Mesenchymal stem cell (in vitro differentiated cells and primary cell): ENCODE measurements at regions not wholly inside any gene's neighbourhood (a gene's known extent, or its start where the extent isn't known, plus 50 kb on each side); places are given as distances from the start of the nearest gene placed in this dataset.

Source experiments
- DNase-seq: peaks from one replicate; pipeline ENCODE4 v3.0.0-alpha.2; 2013
- H2AFZ ChIP-seq: one replicate; pipeline ENCODE4 v1.6.1; 2013; ENCODE audit warnings: low read depth, mild to moderate bottlenecking, control low read depth, inconsistent platforms, low read length, moderate library complexity
- H2AK5ac ChIP-seq: 2 replicates; pipeline ENCODE4 v1.6.1; 2013; ENCODE audit warnings: low read length, moderate library complexity, mild to moderate bottlenecking, inconsistent platforms; ENCODE audit not compliant: severe bottlenecking
- H2BK120ac ChIP-seq: one replicate; pipeline ENCODE4 v1.6.1; 2013; ENCODE audit warnings: low read depth, mild to moderate bottlenecking, inconsistent platforms, low read length, moderate library complexity
- H2BK12ac ChIP-seq, 2 experiments: one replicate each; pipeline ENCODE4 v1.6.1; 2013; ENCODE audit warnings: inconsistent platforms in 2 of 2, low read length in 2 of 2, mild to moderate bottlenecking in 2 of 2, moderate library complexity in 2 of 2, control low read depth in 1 of 2
- H2BK15ac ChIP-seq: one replicate; pipeline ENCODE4 v1.6.1; 2013; ENCODE audit warnings: mild to moderate bottlenecking, low read depth, inconsistent platforms; ENCODE audit not compliant: poor library complexity, severe bottlenecking
- H2BK5ac ChIP-seq: 2 replicates; pipeline ENCODE4 v1.6.1; 2013; ENCODE audit warnings: low read depth, mild to moderate bottlenecking, low read length, control low read depth, inconsistent platforms; ENCODE audit not compliant: poor library complexity, severe bottlenecking
- H3K14ac ChIP-seq, 2 experiments: one replicate each; pipeline ENCODE4 v1.6.1; 2013; ENCODE audit warnings: inconsistent platforms in 2 of 2, low read length in 2 of 2, control low read depth in 1 of 2, mild to moderate bottlenecking in 1 of 2, moderate library complexity in 1 of 2
- H3K18ac ChIP-seq, 2 experiments: one replicate each; pipeline ENCODE4 v1.6.1; 2013; ENCODE audit warnings: inconsistent platforms in 2 of 2, low read length in 2 of 2, control low read depth in 1 of 2, low read depth in 1 of 2, mild to moderate bottlenecking in 1 of 2
- H3K23ac ChIP-seq, 2 experiments: one replicate each; pipeline ENCODE4 v1.6.1; 2013; ENCODE audit warnings: inconsistent platforms in 2 of 2, low read length in 2 of 2, mild to moderate bottlenecking in 2 of 2, moderate library complexity in 2 of 2, control low read depth in 1 of 2
- H3K27ac ChIP-seq: 2 replicates; pipeline ENCODE4 v1.5.1; 2013; ENCODE audit warnings: mild to moderate bottlenecking, moderate library complexity, low read length, control low read depth, inconsistent platforms; ENCODE audit not compliant: poor library complexity, severe bottlenecking
- H3K27me3 ChIP-seq, 2 experiments: 2 replicates each; pipeline versions ENCODE4 v1.6.1 to v1.7.0; 2013; ENCODE audit warnings: low read length in 2 of 2, mild to moderate bottlenecking in 2 of 2, moderate library complexity in 2 of 2, control low read depth in 1 of 2, inconsistent platforms in 1 of 2; ENCODE audit not compliant: control insufficient read depth in 1 of 2, insufficient read depth in 1 of 2
- H3K36me3 ChIP-seq, 2 experiments: 2 replicates each; pipeline versions ENCODE4 v1.6.1 to v1.7.0; 2013; ENCODE audit warnings: low read length in 2 of 2, control low read depth in 1 of 2, inconsistent platforms in 1 of 2, low read depth in 1 of 2, mild to moderate bottlenecking in 1 of 2; ENCODE audit not compliant: insufficient read depth in 2 of 2, control insufficient read depth in 1 of 2
- H3K4ac ChIP-seq, 2 experiments: one replicate each; pipeline ENCODE4 v1.6.1; 2013; ENCODE audit warnings: inconsistent platforms in 2 of 2, low read length in 2 of 2, mild to moderate bottlenecking in 2 of 2, moderate library complexity in 2 of 2, control low read depth in 1 of 2, low read depth in 1 of 2
- H3K4me1 ChIP-seq: 2 replicates; pipeline ENCODE4 v1.6.1; 2013; ENCODE audit warnings: low read depth, low read length, control low read depth; ENCODE audit not compliant: control insufficient read depth, insufficient read depth
- H3K4me2 ChIP-seq: 2 replicates; pipeline ENCODE4 v1.6.1; 2013; ENCODE audit warnings: low read length, mild to moderate bottlenecking, inconsistent platforms; ENCODE audit not compliant: poor library complexity, severe bottlenecking
- H3K4me3 ChIP-seq, 2 experiments: 2 replicates each; pipeline versions ENCODE4 v1.5.1 to v1.7.0; 2013; ENCODE audit warnings: low read length in 2 of 2, mild to moderate bottlenecking in 2 of 2, control low read depth in 1 of 2, low read depth in 1 of 2; ENCODE audit not compliant: insufficient read depth in 1 of 2
- H3K79me1 ChIP-seq: replicated peaks from 2 replicates; pipeline ENCODE4 v1.6.1; 2013; ENCODE audit warnings: mild to moderate bottlenecking, control low read depth, low read length, inconsistent platforms; ENCODE audit not compliant: poor library complexity, severe bottlenecking
- H3K9ac ChIP-seq: 2 replicates; pipeline ENCODE4 v1.7.0; 2013; ENCODE audit warnings: mild to moderate bottlenecking, low read length, moderate library complexity
- H3K9me3 ChIP-seq: 2 replicates; pipeline ENCODE4 v1.7.0; 2013; ENCODE audit warnings: mild to moderate bottlenecking, low read length; ENCODE audit not compliant: control insufficient read depth
- H4K8ac ChIP-seq: one replicate; pipeline ENCODE4 v1.6.1; 2013; ENCODE audit warnings: inconsistent platforms, mild to moderate bottlenecking, low read length, moderate library complexity
- H4K91ac ChIP-seq: one replicate; pipeline ENCODE4 v1.6.1; 2013; ENCODE audit warnings: mild to moderate bottlenecking, low read length, inconsistent platforms
- WGBS: methylation state at CpG from one replicate; pipeline ENCODE4 v1.1.7; 2013; ENCODE audit warnings: mixed read lengths; 5-methylcytosine and 5-hydroxymethylcytosine counted together

DNA sequence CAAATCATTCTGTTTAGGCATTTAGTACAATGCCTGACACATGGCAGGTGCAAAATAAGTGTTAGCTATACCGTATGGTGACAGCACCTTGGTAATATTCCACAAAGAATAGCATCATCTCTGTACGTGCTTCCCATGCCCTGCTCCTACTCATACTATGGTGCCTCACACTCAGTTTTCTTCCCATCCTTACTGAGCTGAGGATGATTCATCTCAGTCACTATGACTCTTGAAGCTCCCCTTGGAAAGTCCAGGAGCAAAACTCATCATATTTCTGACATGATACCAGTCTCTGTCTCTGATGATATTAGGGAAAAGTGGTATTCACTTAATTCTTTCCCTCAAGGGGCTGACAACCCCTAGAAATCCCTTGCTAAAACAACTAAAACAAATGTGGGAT lies 423.3 kb downstream of the EFNA5 start:
- no peak overlapping the region for H2BK15ac ChIP-seq
- H2AK5ac ChIP-seq = no peak overlapping the region
- H2BK120ac ChIP-seq = no peak overlapping the region
- no peak overlapping the region for H3K9ac ChIP-seq
- no peaks in the 10 kb centered on the region for H3K36me3 ChIP-seq
- no peaks in the 10 kb centered on the region for H3K27me3 ChIP-seq
- no peak overlapping the region for H2AFZ ChIP-seq
- 90% methylated on average over 2 of the region's 2 CpGs for WGBS
- no peak overlapping the region for H3K23ac ChIP-seq
- no peaks in the 10 kb centered on the region for H3K9me3 ChIP-seq
- no peak overlapping the region for H2BK5ac ChIP-seq
- H3K18ac ChIP-seq = no peak overlapping the region
- no peak overlapping the region for H4K8ac ChIP-seq
- H2BK12ac ChIP-seq = no peak overlapping the region
- no peak overlapping the region for H3K4me2 ChIP-seq
- no peak overlapping the region for H3K4me3 ChIP-seq
- H3K4ac ChIP-seq = no peak overlapping the region
- H4K91ac ChIP-seq = no peak overlapping the region
- no peak overlapping the region for H3K14ac ChIP-seq
- no peaks in the 10 kb centered on the region for H3K4me1 ChIP-seq
- DNase-seq = no peak
- no peak overlapping the region for H3K27ac ChIP-seq
- H3K79me1 ChIP-seq = no peaks in the 10 kb centered on the region

DNA sequence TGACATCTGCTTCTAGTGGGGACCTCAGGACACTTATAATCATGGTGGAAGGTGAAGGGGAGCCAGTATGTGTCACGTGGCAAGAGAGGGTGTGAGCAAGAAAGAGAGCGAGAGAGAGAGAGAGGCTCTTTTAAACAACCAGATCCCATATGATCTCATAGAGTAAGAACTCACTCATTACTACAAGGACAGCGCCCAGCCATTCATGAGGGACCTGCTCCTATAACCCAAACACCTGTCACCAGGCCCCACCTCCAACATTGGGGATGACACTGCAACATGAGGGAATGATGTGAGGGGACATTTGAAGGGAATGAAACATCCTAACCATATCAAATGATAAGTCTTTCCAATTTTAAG lies 427.5 kb downstream of the EFNA5 start:
- no CpG with 5 or more reads among the region's 3 CpGs for WGBS
- Histone ChIP-seq H3K18ac (no peak overlapping the region), H3K4me1 (no peaks in the 10 kb centered on the region)

DNA sequence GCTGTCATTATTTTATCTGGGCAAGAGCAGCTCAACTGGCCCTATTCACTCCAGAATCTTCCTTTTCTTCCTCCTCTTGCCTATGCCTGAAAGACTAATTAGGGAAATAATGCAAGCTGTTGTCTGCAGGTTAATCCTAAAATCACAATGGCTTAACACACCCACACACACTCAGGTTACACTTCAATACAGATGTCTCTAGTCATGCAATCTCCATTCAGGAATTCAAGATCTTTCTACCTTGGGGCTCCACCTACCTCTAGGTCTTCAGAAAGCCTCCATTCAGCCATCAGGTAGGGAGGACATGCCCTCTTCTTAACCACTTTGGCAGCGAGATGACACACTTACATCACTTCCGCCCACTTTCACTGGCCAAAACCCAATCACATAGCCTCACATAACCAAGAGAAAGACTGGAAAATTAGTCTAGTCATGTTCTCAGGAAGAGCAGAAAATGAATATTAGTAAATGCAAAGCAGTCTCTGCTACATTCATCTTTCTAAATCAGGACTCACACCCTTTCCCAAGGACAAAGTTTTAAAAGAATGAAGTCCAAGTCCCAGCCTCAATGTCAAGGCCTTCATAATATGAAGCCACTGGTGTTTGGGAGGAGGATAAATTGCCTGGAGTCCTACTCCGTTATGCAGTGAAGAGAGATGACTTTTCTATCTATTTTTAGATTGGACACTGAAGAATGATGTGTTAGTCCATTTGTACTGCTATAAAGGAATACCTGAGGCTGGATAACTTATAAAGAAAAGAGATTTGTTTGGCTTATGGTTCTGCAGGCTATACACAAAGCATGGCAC lies 428.1 kb downstream of the EFNA5 start:
- Histone ChIP-seq H3K18ac (no peak overlapping the region), H3K4me2 (no peak overlapping the region)

More for the DNA sequence above, 427.5 kb downstream of the EFNA5 start:
- Histone ChIP-seq H3K4me3 (no peak overlapping the region), H3K23ac (no peak overlapping the region), H2BK15ac (no peak overlapping the region), H2AFZ (no peak overlapping the region), H3K9me3 (no peaks in the 10 kb centered on the region), H3K27ac (no peak overlapping the region), H4K8ac (no peak overlapping the region), H2AK5ac (no peak overlapping the region), H3K36me3 (no peaks in the 10 kb centered on the region), H3K4ac (no peak overlapping the region), H3K14ac (no peak overlapping the region), H3K9ac (no peak overlapping the region), H2BK5ac (no peak overlapping the region), H2BK12ac (no peak overlapping the region), H3K79me1 (no peaks in the 10 kb centered on the region), H2BK120ac (no peak overlapping the region), H3K27me3 (no peaks in the 10 kb centered on the region), H3K4me2 (no peak overlapping the region), H4K91ac (no peak overlapping the region)
- DNase-seq = no peak

DNA sequence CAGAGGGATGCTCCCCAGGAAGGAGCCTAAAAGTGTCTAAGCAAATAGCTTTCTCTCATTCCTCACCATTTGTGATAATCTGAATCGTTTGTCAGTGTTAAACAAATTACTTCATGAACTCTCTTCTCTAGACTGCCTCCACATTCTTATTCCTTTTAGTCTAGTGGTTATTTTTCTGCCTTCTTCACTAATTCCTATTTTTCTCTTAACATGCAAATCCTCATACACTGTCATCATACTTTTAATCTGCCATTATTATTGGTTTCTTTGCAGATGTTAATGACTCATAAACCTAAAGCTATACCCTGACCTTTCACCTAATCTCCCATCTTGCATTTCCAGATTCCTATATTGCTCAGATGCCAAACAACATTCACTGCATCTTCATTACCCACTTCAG lies 428.9 kb downstream of the EFNA5 start:
- 51% methylated on average over 1 of the region's 1 CpG for WGBS
- DNase-seq = no peak
- no peaks in the 10 kb centered on the region for H3K79me1 ChIP-seq

More for the DNA sequence above, 428.1 kb downstream of the EFNA5 start:
- no peak overlapping the region for H3K23ac ChIP-seq
- no peak overlapping the region for H3K27ac ChIP-seq
- no peak overlapping the region for H2BK12ac ChIP-seq
- no peaks in the 10 kb centered on the region for H3K79me1 ChIP-seq
- no peak overlapping the region for H3K4ac ChIP-seq
- no peak for DNase-seq
- 93% methylated on average over 3 of the region's 3 CpGs for WGBS
- H2BK15ac ChIP-seq = no peak overlapping the region
- no peak overlapping the region for H4K91ac ChIP-seq
- no peaks in the 10 kb centered on the region for H3K4me1 ChIP-seq
- no peak overlapping the region for H2BK5ac ChIP-seq
- H3K9me3 ChIP-seq = no peaks in the 10 kb centered on the region
- H3K14ac ChIP-seq = no peak overlapping the region
- H3K27me3 ChIP-seq = no peaks in the 10 kb centered on the region
- H3K4me3 ChIP-seq = no peak overlapping the region
- H3K9ac ChIP-seq = no peak overlapping the region
- H2AFZ ChIP-seq = no peak overlapping the region
- no peaks in the 10 kb centered on the region for H3K36me3 ChIP-seq
- no peak overlapping the region for H2BK120ac ChIP-seq
- no peak overlapping the region for H2AK5ac ChIP-seq
- no peak overlapping the region for H4K8ac ChIP-seq

More for the DNA sequence above, 428.9 kb downstream of the EFNA5 start:
- Histone ChIP-seq H2BK12ac (no peak overlapping the region), H4K8ac (no peak overlapping the region), H2BK5ac (no peak overlapping the region), H4K91ac (no peak overlapping the region), H3K23ac (no peak overlapping the region), H2AFZ (no peak overlapping the region), H3K9ac (no peak overlapping the region), H3K27me3 (no peaks in the 10 kb centered on the region), H3K4me1 (no peaks in the 10 kb centered on the region), H3K36me3 (no peaks in the 10 kb centered on the region), H3K14ac (no peak overlapping the region), H2AK5ac (no peak overlapping the region), H3K4me2 (no peak overlapping the region), H3K9me3 (no peaks in the 10 kb centered on the region), H3K27ac (no peak overlapping the region), H2BK120ac (no peak overlapping the region), H3K4me3 (no peak overlapping the region), H3K18ac (no peak overlapping the region), H3K4ac (no peak overlapping the region), H2BK15ac (no peak overlapping the region)
